ENCODE measurements at regions not wholly inside any gene's neighbourhood (a gene's known extent, or its start where the extent isn't known, plus 50 kb on each side); places are given as distances from the start of the nearest gene placed in this dataset.

DNA sequence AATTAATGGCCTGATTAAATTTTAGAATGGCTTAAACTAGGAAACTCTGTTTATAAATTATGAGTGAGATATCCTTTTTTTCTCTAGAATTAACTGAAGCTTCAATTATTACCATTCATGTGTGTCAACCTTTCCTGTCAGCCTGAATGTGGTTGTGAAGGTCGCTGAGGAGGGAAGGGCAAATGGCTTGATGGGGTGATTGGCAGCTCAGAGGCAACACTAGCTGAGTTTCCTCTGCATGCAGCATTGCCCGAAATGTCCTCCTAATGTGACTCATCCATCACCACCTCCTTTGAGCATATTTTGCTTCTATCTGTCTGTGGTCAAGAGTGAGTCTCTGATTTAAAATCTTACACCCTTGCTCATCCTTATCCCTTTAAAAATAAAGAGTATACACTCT lies 281.9 kb downstream of the TENT4A start:
- no peak for TF ChIP-seq ZNF274 (IDR thresholded peaks at IDR 0.05; ENCODE audit: low read depth, low read length)
- no peak for TF ChIP-seq YY1 (IDR thresholded peaks at IDR 0.05; ENCODE audit: insufficient read depth, insufficient read length)
